ENCODE measurements at regions not wholly inside any gene's neighbourhood (a gene's known extent, or its start where the extent isn't known, plus 50 kb on each side); places are given as distances from the start of the nearest gene placed in this dataset.

DNA sequence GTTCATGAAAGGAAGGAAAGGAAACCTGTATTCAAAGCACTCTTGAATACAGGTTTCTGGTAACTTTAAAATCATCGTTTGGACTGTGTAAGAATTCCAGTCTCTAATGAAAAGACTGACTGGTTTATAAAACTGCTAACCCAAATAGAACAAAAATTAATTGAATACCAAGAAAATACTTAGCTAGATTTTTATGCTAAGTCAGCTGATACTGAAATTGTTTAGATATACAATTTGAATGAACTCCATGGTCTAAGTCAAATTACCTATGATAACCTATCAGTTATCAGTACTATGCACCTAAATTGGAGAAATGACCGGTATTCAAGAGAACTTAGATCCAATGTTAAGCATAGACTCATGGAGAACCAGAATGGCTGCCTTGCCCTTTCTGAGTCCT is 338.3 kb downstream of the RNF144B start:
- Histone ChIP-seq H3K79me2 (ENCODE audit: control insufficient read depth, insufficient read depth, low read length) (no peaks in the 10 kb centered on the region), H3K36me3 (ENCODE audit: control insufficient read depth in 2 of 2, insufficient read depth in 2 of 2, low read length in 1 of 2) (no peaks in the 10 kb centered on the region), H3K9me3 (replicated peaks; ENCODE audit: control insufficient read depth, insufficient read depth, low read length) (no peaks in the 10 kb centered on the region), H3K27ac (ENCODE audit: control insufficient read depth, insufficient read depth) (no peak overlapping the region), H3K27me3 (replicated peaks in 1 of 2; ENCODE audit: control insufficient read depth in 2 of 2, insufficient read depth in 2 of 2, low read length in 1 of 2) (no peaks in the 10 kb centered on the region), H3K4me2 (ENCODE audit: control insufficient read depth, insufficient read depth) (no peak overlapping the region), H3K4me1 (ENCODE audit: control insufficient read depth, insufficient read depth, low read length) (no peaks in the 10 kb centered on the region), H2AFZ (ENCODE audit: control insufficient read depth, low read depth, low read length) (no peak overlapping the region), H3K4me3 (no peak overlapping the region), H3K9ac (ENCODE audit: control insufficient read depth, insufficient read depth, low read length) (no peak overlapping the region), H4K20me1 (ENCODE audit: control insufficient read depth, insufficient read depth) (no peaks in the 10 kb centered on the region)
- ChIA-PET POLR2A (no interaction called here), RAD21 (ENCODE audit: unreplicated experiment) (no interaction called here), SMC1A (ENCODE audit: uncharacterized antibody, unreplicated experiment) (interaction anchor here (1.1 kb wide), 1 partner anchor 12 kb away, joined by 3 read pairs; no protein-coding TSS in a partner anchor), CTCF (no interaction called here)
- in situ Hi-C loops (cut with MboI) (no loop called here), intact Hi-C loops (cut with micrococcal nuclease; ENCODE audit: unreplicated experiment) (no loop called here)
- DNase-seq (ENCODE audit: low read depth, low spot score) = no peak
- TF ChIP-seq, protein P1, sequence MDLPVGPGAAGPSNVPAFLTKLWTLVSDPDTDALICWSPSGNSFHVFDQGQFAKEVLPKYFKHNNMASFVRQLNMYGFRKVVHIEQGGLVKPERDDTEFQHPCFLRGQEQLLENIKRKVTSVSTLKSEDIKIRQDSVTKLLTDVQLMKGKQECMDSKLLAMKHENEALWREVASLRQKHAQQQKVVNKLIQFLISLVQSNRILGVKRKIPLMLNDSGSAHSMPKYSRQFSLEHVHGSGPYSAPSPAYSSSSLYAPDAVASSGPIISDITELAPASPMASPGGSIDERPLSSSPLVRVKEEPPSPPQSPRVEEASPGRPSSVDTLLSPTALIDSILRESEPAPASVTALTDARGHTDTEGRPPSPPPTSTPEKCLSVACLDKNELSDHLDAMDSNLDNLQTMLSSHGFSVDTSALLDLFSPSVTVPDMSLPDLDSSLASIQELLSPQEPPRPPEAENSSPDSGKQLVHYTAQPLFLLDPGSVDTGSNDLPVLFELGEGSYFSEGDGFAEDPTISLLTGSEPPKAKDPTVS (IDR thresholded peaks at IDR 0.05; ENCODE audit: low read depth, low read length) = no peak
- TF ChIP-seq RELA (IDR thresholded peaks at IDR 0.05; ENCODE audit: borderline replicate concordance, partially characterized antibody) (no peak), ZNF217 (IDR thresholded peaks at IDR 0.05) (no peak), CREM (IDR thresholded peaks at IDR 0.05; ENCODE audit: low read depth) (no peak), POLR2AphosphoS2 (IDR thresholded peaks at IDR 0.05; ENCODE audit: low read depth, low read length) (no peak), TCF3 (IDR thresholded peaks at IDR 0.05; ENCODE audit: borderline replicate concordance, insufficient read depth, low read depth, low read length) (no peak), ATF7 (IDR thresholded peaks at IDR 0.05; ENCODE audit: low read depth) (no peak), NFYB (IDR thresholded peaks at IDR 0.05; ENCODE audit: insufficient read depth, low read depth, low read length) (no peak), NR2C2 (IDR thresholded peaks at IDR 0.05; ENCODE audit: borderline replicate concordance, control insufficient read depth, insufficient read length, low read depth) (no peak), RAD21 (IDR thresholded peaks at IDR 0.05; ENCODE audit: insufficient read depth, low read depth, low read length) (no peak), SUPT20H (IDR thresholded peaks at IDR 0.05; ENCODE audit: borderline replicate concordance, control insufficient read depth, low read depth, low read length) (no peak), HCFC1 (IDR thresholded peaks at IDR 0.05; ENCODE audit: low read length) (no peak)
- TF ChIP-seq, protein P2, sequence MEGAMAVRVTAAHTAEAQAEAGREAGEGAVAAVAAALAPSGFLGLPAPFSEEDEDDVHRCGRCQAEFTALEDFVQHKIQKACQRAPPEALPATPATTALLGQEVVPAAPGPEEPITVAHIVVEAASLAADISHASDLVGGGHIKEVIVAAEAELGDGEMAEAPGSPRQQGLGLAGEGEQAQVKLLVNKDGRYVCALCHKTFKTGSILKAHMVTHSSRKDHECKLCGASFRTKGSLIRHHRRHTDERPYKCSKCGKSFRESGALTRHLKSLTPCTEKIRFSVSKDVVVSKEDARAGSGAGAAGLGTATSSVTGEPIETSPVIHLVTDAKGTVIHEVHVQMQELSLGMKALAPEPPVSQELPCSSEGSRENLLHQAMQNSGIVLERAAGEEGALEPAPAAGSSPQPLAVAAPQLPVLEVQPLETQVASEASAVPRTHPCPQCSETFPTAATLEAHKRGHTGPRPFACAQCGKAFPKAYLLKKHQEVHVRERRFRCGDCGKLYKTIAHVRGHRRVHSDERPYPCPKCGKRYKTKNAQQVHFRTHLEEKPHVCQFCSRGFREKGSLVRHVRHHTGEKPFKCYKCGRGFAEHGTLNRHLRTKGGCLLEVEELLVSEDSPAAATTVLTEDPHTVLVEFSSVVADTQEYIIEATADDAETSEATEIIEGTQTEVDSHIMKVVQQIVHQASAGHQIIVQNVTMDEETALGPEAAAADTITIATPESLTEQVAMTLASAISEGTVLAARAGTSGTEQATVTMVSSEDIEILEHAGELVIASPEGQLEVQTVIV (IDR thresholded peaks at IDR 0.05; ENCODE audit: borderline replicate concordance, partially characterized antibody) = no peak
- TF ChIP-seq, protein P3, sequence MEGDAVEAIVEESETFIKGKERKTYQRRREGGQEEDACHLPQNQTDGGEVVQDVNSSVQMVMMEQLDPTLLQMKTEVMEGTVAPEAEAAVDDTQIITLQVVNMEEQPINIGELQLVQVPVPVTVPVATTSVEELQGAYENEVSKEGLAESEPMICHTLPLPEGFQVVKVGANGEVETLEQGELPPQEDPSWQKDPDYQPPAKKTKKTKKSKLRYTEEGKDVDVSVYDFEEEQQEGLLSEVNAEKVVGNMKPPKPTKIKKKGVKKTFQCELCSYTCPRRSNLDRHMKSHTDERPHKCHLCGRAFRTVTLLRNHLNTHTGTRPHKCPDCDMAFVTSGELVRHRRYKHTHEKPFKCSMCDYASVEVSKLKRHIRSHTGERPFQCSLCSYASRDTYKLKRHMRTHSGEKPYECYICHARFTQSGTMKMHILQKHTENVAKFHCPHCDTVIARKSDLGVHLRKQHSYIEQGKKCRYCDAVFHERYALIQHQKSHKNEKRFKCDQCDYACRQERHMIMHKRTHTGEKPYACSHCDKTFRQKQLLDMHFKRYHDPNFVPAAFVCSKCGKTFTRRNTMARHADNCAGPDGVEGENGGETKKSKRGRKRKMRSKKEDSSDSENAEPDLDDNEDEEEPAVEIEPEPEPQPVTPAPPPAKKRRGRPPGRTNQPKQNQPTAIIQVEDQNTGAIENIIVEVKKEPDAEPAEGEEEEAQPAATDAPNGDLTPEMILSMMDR (IDR thresholded peaks at IDR 0.05 in 2 of 3, conservative IDR thresholded peaks at IDR 0.05 in 1 of 3; ENCODE audit: control insufficient read depth in 2 of 3, extremely low read depth in 1 of 3, insufficient read depth in 1 of 3, low read depth in 3 of 3, low read length in 3 of 3) = no peak
- WGBS (ENCODE audit: insufficient coverage, insufficient replicate concordance, low lambda C conversion rate, missing lambda C conversion rate) = 18% methylated on average over 2 of the region's 2 CpGs
- ATAC-seq = no peak
- FAIRE-seq = no peak
- no TSS peak for BruUV-seq (replicated peaks)

Measured in GM12878 (cell line).